Activated CD8-positive, alpha-beta memory T cell treated with anti-CD3 and anti-CD28 coated beads, Interleukin-2, amount 10 ng/mL, durations not matched to agents 7 days and 5 days (primary cell): ENCODE measurements at regions not wholly inside any gene's neighbourhood (a gene's known extent, or its start where the extent isn't known, plus 50 kb on each side); places are given as distances from the start of the nearest gene placed in this dataset.

ENCODE experiments used
- ATAC-seq: fragments of 150-1000 bp; cut with Tn5 transposase; one replicate; pipeline ENCODE4 v1.10.0; 2021; ENCODE audit warnings: moderate library complexity
- CTCF ChIA-PET: fragments of 350-600 bp; sonication (Branson Sonifier 250); formaldehyde crosslinking; loops from one replicate; lab custom pipeline; 2021; ENCODE audit warnings: antibody characterized with exemption; lab: Charles Lee
- DNase-seq: peaks from one replicate; pipeline ENCODE4 v3.0.0-alpha.2; 2020
- H3K27ac Mint-ChIP-seq: one replicate; pipeline ENCODE4 v1.8.0; 2021; ENCODE audit warnings: mild to moderate bottlenecking, mixed read lengths
- H3K27me3 Mint-ChIP-seq: one replicate; pipeline ENCODE4 v1.8.0; 2021; ENCODE audit warnings: mixed read lengths
- H3K36me3 Mint-ChIP-seq: one replicate; pipeline ENCODE4 v1.8.0; 2021; ENCODE audit warnings: mild to moderate bottlenecking, mixed read lengths
- H3K4me1 Mint-ChIP-seq: one replicate; pipeline ENCODE4 v1.8.0; 2021; ENCODE audit warnings: mixed read lengths
- H3K4me3 Mint-ChIP-seq: one replicate; pipeline ENCODE4 v1.8.0; 2021; ENCODE audit warnings: mild to moderate bottlenecking, moderate library complexity, mixed read lengths
- H3K9me3 Mint-ChIP-seq: one replicate; pipeline ENCODE4 v1.8.0; 2022; ENCODE audit warnings: low read depth, mixed read lengths

DNA sequence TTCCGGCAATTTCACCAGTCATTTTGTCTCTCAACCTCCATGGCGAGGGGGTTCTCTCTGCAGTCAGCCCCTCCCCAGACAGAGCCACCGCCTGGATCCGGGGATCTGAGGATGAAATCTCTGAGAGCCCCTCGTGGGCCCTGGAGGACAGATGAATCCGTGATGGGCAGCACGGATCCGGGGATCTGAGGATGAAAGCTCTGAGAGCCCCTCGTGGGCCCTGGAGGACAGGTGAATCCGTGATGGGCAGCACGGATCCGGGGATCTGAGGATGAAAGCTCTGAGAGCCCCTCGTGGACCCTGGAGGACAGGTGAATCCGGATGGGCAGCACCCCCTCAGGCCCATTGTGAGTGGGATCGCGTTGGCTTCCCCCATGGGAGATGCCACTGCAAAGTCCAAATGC, 106.5 kb downstream of the DACT2 start:
- CTCF ChIA-PET = no interaction called here
- no peak overlapping the region for H3K4me3 Mint-ChIP-seq
- no peaks in the 10 kb centered on the region for H3K27me3 Mint-ChIP-seq
- no peaks in the 10 kb centered on the region for H3K36me3 Mint-ChIP-seq
- H3K9me3 Mint-ChIP-seq = peaks cover 5% of the 10 kb centered on the region
- no peak for DNase-seq
- H3K27ac Mint-ChIP-seq = no peak overlapping the region
- no peaks in the 10 kb centered on the region for H3K4me1 Mint-ChIP-seq
- no peak for ATAC-seq

GRCh38 chr6:168212362-168212761, 107.2 kb downstream of the DACT2 start:
- Mint-ChIP-seq H3K27me3 (no peaks in the 10 kb centered on the region), H3K4me3 (no peak overlapping the region)

DNA sequence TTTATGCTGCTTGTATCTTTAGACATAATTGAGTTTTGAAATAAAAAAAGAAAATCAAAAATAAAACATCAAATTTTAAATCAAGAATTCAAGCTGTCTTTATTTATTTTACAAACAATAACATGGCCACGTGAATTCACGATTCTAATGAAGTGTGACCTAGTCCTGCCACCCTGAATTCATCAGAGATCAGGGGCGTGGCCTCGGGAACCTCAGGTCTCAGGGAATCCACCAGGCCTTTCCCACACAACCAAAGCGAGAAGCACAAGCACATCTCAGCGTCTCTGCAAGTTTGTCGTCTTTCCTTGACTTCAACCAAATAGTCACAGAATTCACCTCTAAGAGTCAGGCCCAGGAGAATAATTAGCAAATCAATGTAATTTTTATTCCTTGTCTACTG, 107.9 kb downstream of the DACT2 start:
- peaks cover 5% of the 10 kb centered on the region for H3K9me3 Mint-ChIP-seq

More at GRCh38 chr6:168212362-168212761, 107.2 kb downstream of the DACT2 start:
- Mint-ChIP-seq H3K27ac (no peak overlapping the region), H3K4me1 (no peaks in the 10 kb centered on the region), H3K36me3 (no peaks in the 10 kb centered on the region), H3K9me3 (peaks cover 5% of the 10 kb centered on the region)
- no peak for ATAC-seq
- CTCF ChIA-PET = no interaction called here
- DNase-seq = no peak

GRCh38 chr6:168210239-168211105, 109.1 kb downstream of the DACT2 start:
- H3K27ac Mint-ChIP-seq = no peak overlapping the region
- H3K36me3 Mint-ChIP-seq = no peaks in the 10 kb centered on the region
- CTCF ChIA-PET = no interaction called here
- no peak overlapping the region for H3K4me3 Mint-ChIP-seq
- H3K27me3 Mint-ChIP-seq = no peaks in the 10 kb centered on the region
- H3K4me1 Mint-ChIP-seq = no peaks in the 10 kb centered on the region
- ATAC-seq (no peak), DNase-seq (no peak)
- peaks cover 5% of the 10 kb centered on the region for H3K9me3 Mint-ChIP-seq

More for the DNA sequence above, 107.9 kb downstream of the DACT2 start:
- Mint-ChIP-seq H3K27ac (no peak overlapping the region), H3K36me3 (no peaks in the 10 kb centered on the region), H3K4me1 (no peaks in the 10 kb centered on the region), H3K27me3 (no peaks in the 10 kb centered on the region), H3K4me3 (no peak overlapping the region)
- DNase-seq = no peak
- ATAC-seq = no peak
- CTCF ChIA-PET = no interaction called here

GRCh38 chr6:168209420-168209819, 110.2 kb downstream of the DACT2 start:
- Mint-ChIP-seq H3K27ac (no peak overlapping the region), H3K4me1 (no peaks in the 10 kb centered on the region), H3K36me3 (no peaks in the 10 kb centered on the region), H3K9me3 (peaks cover 8% of the 10 kb centered on the region), H3K27me3 (no peaks in the 10 kb centered on the region), H3K4me3 (no peak overlapping the region)
- DNase-seq (no peak), ATAC-seq (no peak)
- CTCF ChIA-PET = no interaction called here

DNA sequence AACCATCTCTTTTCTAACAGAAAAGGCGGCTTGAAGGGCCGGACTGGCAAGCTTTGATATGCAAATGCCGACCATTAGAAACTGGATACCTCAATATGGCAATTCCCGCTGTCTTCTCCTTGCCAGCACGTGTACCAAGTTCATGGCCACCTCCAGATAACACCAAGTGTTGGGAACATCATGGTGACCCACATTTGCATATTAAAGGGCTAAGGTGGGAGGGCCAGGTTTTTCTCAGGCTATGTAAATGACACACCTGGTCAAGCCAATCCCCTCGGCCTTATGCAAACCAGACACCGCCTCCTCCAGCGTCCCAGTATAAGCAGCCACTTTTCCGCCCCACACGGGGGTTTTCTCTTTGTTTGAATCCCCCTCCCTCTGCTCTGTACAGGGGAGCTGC, 110.7 kb downstream of the DACT2 start:
- Mint-ChIP-seq H3K9me3 (peaks cover 8% of the 10 kb centered on the region), H3K4me3 (no peak overlapping the region), H3K27ac (no peak overlapping the region), H3K36me3 (no peaks in the 10 kb centered on the region), H3K4me1 (no peaks in the 10 kb centered on the region), H3K27me3 (no peaks in the 10 kb centered on the region)
- ATAC-seq (no peak), DNase-seq (no peak)
- CTCF ChIA-PET = no interaction called here

- H3K4me1 Mint-ChIP-seq = no peaks in the 10 kb centered on the region
- H3K36me3 Mint-ChIP-seq = no peaks in the 10 kb centered on the region
- peaks cover under 1% of the 10 kb centered on the region for H3K27me3 Mint-ChIP-seq
- no peak overlapping the region for H3K27ac Mint-ChIP-seq
- DNase-seq (no peak), ATAC-seq (no peak)
- no peak overlapping the region for H3K4me3 Mint-ChIP-seq
- CTCF ChIA-PET = no interaction called here
- peaks cover 8% of the 10 kb centered on the region for H3K9me3 Mint-ChIP-seq
These were observed 111.2 kb downstream of the DACT2 start for GRCh38 chr6:168208402-168208801.

DNA sequence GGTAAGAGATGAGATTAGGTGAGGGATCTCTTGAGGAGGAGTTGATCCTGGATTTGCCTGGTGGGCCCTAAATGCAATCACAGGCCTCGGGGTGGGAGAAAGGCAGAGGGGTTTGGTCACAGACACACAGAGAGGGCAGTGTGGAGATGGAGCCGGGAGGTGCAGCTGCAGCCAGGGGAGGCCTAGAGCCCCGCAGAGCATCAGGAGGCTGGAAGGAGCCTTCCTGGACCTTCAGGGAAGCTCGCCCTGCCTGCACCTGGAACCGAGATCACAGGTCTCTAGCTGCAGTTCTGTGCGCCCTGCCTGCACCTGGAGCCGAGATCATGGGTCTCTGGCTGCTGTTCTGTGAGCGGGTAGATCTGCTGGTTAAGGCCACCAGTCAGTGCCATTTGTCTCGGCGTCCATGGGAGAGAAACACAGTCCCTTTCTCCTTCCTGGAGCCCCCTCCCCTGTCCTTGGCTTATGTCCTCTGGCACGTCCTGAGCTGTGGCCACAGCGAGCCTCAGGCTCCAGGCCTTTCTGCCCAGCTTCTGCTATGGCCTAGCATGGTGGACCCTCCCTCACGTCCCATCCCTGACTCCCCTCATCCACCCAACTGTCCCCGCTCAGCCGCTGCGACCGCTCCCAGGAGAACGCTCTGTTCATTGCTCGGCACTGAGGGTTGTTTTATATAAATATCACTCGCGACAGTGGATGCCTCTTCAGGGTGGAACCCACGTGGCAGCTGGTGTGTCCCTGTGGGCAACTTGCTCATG, 112.0 kb downstream of the DACT2 start:
- CTCF ChIA-PET = no interaction called here
- no peaks in the 10 kb centered on the region for H3K36me3 Mint-ChIP-seq

GRCh38 chr6:168206661-168207274, 112.8 kb downstream of the DACT2 start:
- DNase-seq (no peak), ATAC-seq (no peak)
- Mint-ChIP-seq H3K27me3 (peaks cover 6% of the 10 kb centered on the region), H3K4me3 (no peak overlapping the region), H3K27ac (no peak overlapping the region), H3K36me3 (no peaks in the 10 kb centered on the region), H3K9me3 (peaks cover 8% of the 10 kb centered on the region), H3K4me1 (no peaks in the 10 kb centered on the region)
- CTCF ChIA-PET = no interaction called here

More for the DNA sequence above, 112.0 kb downstream of the DACT2 start:
- DNase-seq = no peak
- H3K9me3 Mint-ChIP-seq = peaks cover 8% of the 10 kb centered on the region
- H3K4me1 Mint-ChIP-seq = no peaks in the 10 kb centered on the region
- H3K4me3 Mint-ChIP-seq = no peak overlapping the region
- no peak overlapping the region for H3K27ac Mint-ChIP-seq
- peaks cover 6% of the 10 kb centered on the region for H3K27me3 Mint-ChIP-seq
- ATAC-seq = no peak

GRCh38 chr6:168206186-168206585, 113.4 kb downstream of the DACT2 start:
- Mint-ChIP-seq H3K9me3 (peaks cover 8% of the 10 kb centered on the region), H3K27me3 (peaks cover 6% of the 10 kb centered on the region), H3K4me1 (no peaks in the 10 kb centered on the region), H3K36me3 (no peaks in the 10 kb centered on the region), H3K4me3 (no peak overlapping the region), H3K27ac (no peak overlapping the region)
- CTCF ChIA-PET = no interaction called here
- ATAC-seq = no peak
- no peak for DNase-seq

GRCh38 chr6:168201799-168202198, 117.8 kb downstream of the DACT2 start:
- Mint-ChIP-seq H3K9me3 (peaks cover 3% of the 10 kb centered on the region), H3K36me3 (no peaks in the 10 kb centered on the region), H3K4me1 (no peaks in the 10 kb centered on the region), H3K4me3 (no peak overlapping the region), H3K27ac (no peak overlapping the region), H3K27me3 (peaks cover 8% of the 10 kb centered on the region)
- CTCF ChIA-PET = no interaction called here
- DNase-seq = no peak
- no peak for ATAC-seq

DNA sequence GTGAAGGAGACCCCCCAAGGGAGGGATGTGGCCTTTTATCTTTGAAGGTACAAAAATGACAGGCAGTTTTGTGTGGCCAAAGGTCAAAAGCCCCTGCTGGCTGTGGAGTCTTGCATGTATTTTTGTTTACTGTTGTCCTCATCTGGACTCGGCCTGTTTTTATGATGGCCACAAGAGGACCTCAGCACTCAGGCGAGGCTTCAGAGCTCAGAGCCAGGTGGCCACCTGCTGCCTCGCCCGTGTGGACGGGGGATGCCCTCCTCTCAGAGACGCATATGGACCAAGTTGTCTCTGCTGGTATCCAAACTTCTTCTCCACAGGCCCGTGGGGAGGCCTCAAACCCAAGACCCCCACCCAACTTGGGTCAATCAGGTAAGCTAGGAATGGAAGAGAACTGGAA, 118.2 kb downstream of the DACT2 start:
- no peak overlapping the region for H3K27ac Mint-ChIP-seq
- ATAC-seq = no peak
- CTCF ChIA-PET = no interaction called here
- H3K9me3 Mint-ChIP-seq = peaks cover 3% of the 10 kb centered on the region
- H3K36me3 Mint-ChIP-seq = no peaks in the 10 kb centered on the region
- H3K27me3 Mint-ChIP-seq = peaks cover 8% of the 10 kb centered on the region
- H3K4me3 Mint-ChIP-seq = no peak overlapping the region
- no peaks in the 10 kb centered on the region for H3K4me1 Mint-ChIP-seq
- DNase-seq = no peak

DNA sequence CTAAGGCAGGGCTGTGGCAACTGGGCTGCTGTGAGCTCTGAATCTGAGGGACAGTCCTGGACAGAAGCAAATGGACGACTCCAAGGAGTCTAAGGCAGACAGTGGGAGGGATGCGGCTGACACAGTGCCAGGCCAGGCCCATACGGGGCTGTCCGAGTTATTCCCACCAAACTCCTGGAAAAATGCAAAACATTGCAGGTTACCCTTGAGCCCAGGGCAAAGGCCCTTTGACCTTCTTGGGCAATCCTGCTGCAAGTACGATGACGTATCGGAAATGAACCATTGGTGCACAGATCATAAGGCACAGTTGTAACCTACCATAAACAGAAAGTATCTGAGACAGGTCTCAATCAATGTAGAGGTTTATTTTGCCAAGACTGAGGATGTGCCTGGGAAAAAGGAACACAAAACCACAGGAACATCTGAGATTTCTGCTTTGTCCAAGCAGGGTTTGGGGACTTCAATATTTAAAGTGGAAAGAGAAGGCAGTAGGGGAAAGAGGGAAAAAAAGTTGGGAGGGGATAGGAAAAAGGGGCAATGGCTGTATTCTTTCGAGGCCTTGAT, 118.9 kb downstream of the DACT2 start:
- ATAC-seq (no peak), DNase-seq (no peak)
- H3K9me3 Mint-ChIP-seq = peaks cover 3% of the 10 kb centered on the region
- CTCF ChIA-PET = no interaction called here
- H3K4me3 Mint-ChIP-seq = no peak overlapping the region
- H3K4me1 Mint-ChIP-seq = no peaks in the 10 kb centered on the region
- no peak overlapping the region for H3K27ac Mint-ChIP-seq
- H3K36me3 Mint-ChIP-seq = no peaks in the 10 kb centered on the region
- H3K27me3 Mint-ChIP-seq = peaks cover 8% of the 10 kb centered on the region
